ENCODE measurements at regions not wholly inside any gene's neighbourhood (a gene's known extent, or its start where the extent isn't known, plus 50 kb on each side); places are given as distances from the start of the nearest gene placed in this dataset.

DNA sequence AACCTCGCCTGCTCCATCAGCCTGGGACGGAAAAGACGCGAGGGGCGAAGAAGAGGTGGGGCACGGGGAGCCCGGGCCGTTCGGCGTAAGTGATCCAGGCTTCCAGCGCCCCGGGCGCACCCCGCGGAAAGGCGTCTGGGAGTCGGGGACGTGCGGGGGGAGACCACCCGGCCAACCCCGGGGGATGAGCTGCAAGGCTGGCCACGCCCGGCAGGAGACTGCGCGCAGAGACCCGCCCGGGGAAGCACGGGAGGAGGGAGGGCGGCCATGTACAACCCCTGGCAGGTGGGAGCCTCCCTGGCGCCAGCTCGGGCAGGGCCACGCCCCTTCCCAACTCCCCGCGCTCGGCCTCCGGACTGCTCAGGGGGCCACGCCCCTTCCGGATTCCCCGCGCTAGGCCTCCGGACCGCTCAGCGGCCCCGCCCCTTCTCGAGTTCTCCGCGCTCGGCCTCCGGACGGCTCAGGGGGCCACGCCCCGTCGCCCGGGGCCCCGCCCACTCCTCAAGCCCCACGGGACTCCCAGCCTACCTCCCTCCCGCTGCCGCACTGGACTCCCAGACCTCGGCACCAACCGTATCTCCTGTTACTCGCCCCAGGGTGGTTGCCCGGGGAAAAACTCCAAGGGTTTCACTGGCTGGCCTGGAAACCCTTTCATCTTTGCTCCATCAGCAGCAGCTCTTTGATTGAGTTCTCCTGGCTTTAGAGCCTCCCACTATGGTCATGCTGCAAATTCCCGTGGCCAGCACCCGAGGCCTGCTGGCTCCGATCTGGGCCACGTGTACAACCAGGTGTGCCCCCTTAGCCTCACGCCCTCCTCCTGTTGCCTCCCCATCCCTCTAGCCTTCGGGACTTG, 284.4 kb downstream of the ZEB1 start:
- no peaks in the 10 kb centered on the region; the same call in 2 of the 3 replicates for H3K36me3 Mint-ChIP-seq (ENCODE audit: low read depth)
- H3K4me1 Mint-ChIP-seq, result peaks cover 7% of the 10 kb centered on the region; the same call in 2 of the 3 replicates
- peak overlapping the region; percentile 84 for H3K4me3 ChIP-seq

More for the DNA sequence above, 284.4 kb downstream of the ZEB1 start:
- TF ChIP-seq NANOG (IDR thresholded peaks at IDR 0.05; ENCODE audit: borderline replicate concordance), result no peak
- TF ChIP-seq, protein P1, sequence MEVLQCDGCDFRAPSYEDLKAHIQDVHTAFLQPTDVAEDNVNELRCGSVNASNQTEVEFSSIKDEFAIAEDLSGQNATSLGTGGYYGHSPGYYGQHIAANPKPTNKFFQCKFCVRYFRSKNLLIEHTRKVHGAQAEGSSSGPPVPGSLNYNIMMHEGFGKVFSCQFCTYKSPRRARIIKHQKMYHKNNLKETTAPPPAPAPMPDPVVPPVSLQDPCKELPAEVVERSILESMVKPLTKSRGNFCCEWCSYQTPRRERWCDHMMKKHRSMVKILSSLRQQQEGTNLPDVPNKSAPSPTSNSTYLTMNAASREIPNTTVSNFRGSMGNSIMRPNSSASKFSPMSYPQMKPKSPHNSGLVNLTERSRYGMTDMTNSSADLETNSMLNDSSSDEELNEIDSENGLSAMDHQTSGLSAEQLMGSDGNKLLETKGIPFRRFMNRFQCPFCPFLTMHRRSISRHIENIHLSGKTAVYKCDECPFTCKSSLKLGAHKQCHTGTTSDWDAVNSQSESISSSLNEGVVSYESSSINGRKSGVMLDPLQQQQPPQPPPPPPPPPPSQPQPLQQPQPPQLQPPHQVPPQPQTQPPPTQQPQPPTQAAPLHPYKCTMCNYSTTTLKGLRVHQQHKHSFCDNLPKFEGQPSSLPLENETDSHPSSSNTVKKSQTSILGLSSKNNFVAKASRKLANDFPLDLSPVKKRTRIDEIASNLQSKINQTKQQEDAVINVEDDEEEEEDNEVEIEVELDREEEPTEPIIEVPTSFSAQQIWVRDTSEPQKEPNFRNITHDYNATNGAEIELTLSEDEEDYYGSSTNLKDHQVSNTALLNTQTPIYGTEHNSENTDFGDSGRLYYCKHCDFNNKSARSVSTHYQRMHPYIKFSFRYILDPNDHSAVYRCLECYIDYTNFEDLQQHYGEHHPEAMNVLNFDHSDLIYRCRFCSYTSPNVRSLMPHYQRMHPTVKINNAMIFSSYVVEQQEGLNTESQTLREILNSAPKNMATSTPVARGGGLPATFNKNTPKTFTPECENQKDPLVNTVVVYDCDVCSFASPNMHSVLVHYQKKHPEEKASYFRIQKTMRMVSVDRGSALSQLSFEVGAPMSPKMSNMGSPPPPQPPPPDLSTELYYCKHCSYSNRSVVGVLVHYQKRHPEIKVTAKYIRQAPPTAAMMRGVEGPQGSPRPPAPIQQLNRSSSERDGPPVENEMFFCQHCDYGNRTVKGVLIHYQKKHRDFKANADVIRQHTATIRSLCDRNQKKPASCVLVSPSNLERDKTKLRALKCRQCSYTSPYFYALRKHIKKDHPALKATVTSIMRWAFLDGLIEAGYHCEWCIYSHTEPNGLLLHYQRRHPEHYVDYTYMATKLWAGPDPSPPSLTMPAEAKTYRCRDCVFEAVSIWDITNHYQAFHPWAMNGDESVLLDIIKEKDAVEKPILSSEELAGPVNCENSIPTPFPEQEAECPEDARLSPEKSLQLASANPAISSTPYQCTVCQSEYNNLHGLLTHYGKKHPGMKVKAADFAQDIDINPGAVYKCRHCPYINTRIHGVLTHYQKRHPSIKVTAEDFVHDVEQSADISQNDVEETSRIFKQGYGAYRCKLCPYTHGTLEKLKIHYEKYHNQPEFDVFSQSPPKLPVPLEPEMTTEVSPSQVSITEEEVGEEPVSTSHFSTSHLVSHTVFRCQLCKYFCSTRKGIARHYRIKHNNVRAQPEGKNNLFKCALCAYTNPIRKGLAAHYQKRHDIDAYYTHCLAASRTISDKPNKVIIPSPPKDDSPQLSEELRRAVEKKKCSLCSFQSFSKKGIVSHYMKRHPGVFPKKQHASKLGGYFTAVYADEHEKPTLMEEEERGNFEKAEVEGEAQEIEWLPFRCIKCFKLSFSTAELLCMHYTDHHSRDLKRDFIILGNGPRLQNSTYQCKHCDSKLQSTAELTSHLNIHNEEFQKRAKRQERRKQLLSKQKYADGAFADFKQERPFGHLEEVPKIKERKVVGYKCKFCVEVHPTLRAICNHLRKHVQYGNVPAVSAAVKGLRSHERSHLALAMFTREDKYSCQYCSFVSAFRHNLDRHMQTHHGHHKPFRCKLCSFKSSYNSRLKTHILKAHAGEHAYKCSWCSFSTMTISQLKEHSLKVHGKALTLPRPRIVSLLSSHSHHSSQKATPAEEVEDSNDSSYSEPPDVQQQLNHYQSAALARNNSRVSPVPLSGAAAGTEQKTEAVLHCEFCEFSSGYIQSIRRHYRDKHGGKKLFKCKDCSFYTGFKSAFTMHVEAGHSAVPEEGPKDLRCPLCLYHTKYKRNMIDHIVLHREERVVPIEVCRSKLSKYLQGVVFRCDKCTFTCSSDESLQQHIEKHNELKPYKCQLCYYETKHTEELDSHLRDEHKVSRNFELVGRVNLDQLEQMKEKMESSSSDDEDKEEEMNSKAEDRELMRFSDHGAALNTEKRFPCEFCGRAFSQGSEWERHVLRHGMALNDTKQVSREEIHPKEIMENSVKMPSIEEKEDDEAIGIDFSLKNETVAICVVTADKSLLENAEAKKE (CRISPR knock-in tag; IDR thresholded peaks at IDR 0.05), result no peak
- no peak for TF ChIP-seq ZNF331 (CRISPR knock-in tag; IDR thresholded peaks at IDR 0.05; ENCODE audit: low read depth)
- TF ChIP-seq POLR2AphosphoS5 (IDR thresholded peaks at IDR 0.05; ENCODE audit: low read depth), result peak; percentile 64
- no peaks in the 10 kb centered on the region for H3K36me3 ChIP-seq (ENCODE audit: insufficient read depth)
- Mint-ChIP-seq H3K27me3 (ENCODE audit: insufficient read depth, low read depth, poor library complexity) (peaks cover 13% of the 10 kb centered on the region), H3K27ac (peak overlapping the region; percentile 77), H3K9me3 (no peaks in the 10 kb centered on the region; the same call in 1 of the 3 replicates), H3K4me3 (peak overlapping the region; percentile 83)
- no peaks in the 10 kb centered on the region for H3K79me2 ChIP-seq (replicated peaks; ENCODE audit: insufficient read depth)
- H3F3A ChIP-seq (replicated peaks; ENCODE audit: low read depth), result no peaks in the 10 kb centered on the region
- H3K9me2 ChIP-seq (ENCODE audit: insufficient read depth), result peaks cover 14% of the 10 kb centered on the region
- ATAC-seq (peak; percentile 97), DNase-seq (ENCODE audit: low spot score) (peak; percentile 99)
- H3K27me3 ChIP-seq (ENCODE audit: insufficient read depth), result no peaks in the 10 kb centered on the region
- H3K4me2 ChIP-seq, result peak overlapping the region; percentile 98
- peaks cover 10% of the 10 kb centered on the region; the same call in 1 of the 2 replicates for H3K4me1 ChIP-seq (ENCODE audit: insufficient read depth)
- peak overlapping the region; percentile 80; the same call in 1 of the 2 replicates for H3K27ac ChIP-seq (ENCODE audit: low read depth)
- H4K20me1 ChIP-seq (replicated peaks; ENCODE audit: insufficient read depth), result no peaks in the 10 kb centered on the region
- peak overlapping the region; percentile 96 for H2AFZ ChIP-seq

All from GM23338 (cell line).